HG02981 (cell line): ENCODE measurements at regions not wholly inside any gene's neighbourhood (a gene's known extent, or its start where the extent isn't known, plus 50 kb on each side); places are given as distances from the start of the nearest gene placed in this dataset.
"Not testable (repeated sequence)": the region's sequence is repeated elsewhere in the genome, so short reads cannot be mapped to it uniquely, and the experiment has no call there.

ENCODE experiments used
- ATAC-seq: cut with Tn5 transposase; IDR thresholded peaks from one replicate; pipeline ENCODE4 v1.9.1; 2021; ENCODE audit warnings: mild to moderate bottlenecking, moderate library complexity; ENCODE audit not compliant: unreplicated experiment

GRCh38 chr6:6724539-6725467 is 136.3 kb downstream of the LY86 start:
- no peak for ATAC-seq

- no peak for ATAC-seq
Observed at GRCh38 chr6:6725468-6726209, 137.1 kb downstream of the LY86 start.

GRCh38 chr6:6728169-6728941 is 139.8 kb downstream of the LY86 start:
- ATAC-seq, result no peak

DNA sequence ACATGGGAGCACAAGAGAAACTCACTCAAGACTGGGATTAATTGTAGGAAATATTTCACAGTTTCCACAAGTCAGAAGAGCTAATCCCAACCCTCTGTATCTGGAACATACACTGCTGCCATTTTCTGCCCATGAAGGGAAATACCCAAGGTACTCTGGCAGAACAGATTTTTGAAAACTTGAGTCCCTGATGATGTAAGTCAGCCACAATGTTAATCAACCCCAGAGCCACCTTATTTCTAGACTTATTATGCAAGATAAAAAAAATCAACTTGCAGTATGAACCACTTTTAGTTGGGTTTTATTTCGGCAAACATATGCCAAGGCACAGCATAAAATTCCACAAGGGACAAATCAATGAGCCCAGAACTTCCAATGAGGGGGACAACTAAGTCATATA is 141.5 kb downstream of the LY86 start:
- ATAC-seq, result no peak

GRCh38 chr6:6730831-6731230 is 142.3 kb downstream of the LY86 start:
- ATAC-seq, result no peak

DNA sequence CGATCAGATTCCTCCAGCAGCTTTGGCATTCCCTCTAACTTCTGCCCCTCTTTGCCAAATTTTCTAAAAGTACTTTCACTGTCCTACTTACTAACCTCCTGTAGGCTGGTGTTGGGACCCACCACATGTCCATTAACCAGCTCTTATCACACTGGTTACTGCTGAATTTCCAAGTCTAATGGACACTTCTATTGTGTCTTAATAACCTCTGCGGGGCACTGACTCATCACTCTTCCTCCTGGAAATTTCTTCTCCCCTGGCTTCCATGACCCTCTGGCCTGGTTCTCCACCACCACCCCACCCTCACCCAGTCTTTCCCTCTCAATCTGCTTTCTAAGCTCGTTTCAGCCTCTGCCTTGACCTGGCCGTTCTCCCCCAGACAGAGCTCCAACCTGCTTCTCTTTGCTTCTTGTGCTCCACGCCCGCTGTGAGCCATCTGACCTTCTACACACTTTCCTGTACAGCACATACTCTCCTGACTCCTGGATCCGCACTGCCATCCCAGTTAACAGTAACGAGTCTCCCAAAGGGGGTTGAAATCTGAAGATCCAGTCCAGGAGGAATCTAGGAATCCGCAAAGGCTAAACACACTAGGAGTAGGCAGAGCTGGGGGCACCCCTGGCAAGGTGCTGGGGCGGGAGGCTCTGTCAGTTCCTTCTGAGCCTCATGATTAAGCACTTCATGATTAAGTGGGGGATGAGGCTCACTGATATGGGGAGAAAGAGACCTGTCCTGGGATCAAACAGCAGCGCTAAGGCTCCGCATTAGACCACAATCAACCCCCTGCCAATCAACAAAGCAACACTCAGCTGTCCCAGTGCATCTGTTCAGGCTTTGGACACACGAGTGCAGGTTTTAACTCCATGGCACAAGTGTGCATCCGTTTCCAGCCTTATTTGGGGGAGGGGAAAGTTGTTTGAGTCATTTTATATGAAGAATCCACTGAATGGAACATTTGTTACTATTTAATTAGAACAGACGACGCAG is 146.3 kb downstream of the LY86 start:
- ATAC-seq, result no peak

DNA sequence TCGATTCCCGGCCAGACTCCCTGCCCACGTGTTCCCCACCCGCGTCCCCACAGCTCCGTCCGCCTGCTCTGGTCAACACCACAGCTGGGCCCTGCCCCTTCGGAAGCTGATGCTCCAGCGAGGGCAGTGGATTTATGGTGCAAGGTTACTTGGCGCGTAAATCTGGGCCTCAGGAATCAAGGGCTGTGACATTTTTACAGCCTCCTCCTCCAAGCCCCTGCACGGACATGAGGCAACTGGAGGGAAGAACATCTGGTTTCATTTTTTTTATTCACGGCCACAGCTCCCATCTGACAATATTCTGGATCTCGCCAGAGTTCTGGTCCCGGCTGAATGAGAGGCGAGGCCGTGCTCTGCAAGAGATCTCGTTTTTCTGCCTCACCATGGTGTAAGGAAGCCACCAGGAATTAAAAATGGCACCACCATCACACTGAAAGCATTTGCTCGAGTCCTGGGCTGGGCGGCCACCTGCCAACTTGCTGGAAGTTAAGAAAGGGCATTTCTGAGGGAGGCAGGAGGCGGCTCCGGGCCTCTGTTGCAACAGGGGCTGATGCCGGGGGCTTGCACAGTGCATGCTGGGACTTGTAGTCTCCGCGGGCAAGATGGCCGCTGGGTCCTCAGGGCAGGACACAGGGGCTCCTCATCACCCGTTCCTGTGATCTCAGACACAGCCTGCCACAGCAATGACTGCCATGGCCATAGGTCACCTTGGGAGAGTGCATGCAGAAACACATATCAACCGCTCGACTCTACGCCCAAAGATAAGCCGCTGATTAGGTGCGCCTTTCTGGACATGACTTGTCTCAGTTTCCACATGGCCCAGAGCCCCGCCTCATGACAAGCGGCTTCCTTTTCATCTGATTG is 148.5 kb downstream of the LY86 start:
- no peak for ATAC-seq

- no peak for ATAC-seq
Observed at GRCh38 chr6:6737671-6738070, 149.2 kb downstream of the LY86 start.

- no peak for ATAC-seq
Observed at GRCh38 chr6:6738108-6738507, 149.6 kb downstream of the LY86 start.

DNA sequence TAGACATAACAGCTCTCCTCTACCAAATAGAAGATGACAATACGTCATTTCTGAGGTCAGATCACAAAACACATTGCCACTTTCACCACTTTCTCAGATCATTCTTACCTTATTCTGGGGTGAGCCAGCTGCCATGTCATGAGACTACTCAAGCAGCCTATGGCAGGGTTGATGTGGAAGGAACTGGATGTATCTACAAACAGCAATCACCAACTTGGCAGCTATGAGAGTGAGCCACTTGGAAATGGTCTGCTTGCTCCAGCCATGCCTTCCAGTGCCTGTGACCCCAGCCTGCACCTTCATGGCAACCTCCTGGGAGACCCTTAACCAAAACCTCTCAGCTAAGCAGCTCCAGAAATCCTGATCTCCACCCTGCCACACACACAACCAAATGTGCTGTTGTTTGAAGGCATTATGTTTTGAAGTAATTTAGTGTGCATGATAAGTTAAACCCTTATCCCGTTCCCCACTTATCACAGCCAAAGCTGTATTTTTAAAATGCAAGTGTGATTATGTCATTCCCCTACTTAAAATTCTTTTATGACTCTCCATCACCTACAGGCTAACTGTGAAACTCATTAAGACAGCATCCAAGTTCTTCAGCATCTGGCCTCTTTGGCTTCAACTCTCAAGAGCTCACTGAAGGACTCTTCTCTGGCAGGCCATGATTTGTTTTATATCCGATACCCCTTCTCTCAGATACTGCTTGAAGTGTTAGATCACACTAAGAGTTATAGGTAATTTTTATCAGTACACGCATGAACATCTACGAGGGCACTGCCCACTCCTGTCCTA is 150.6 kb downstream of the LY86 start:
- ATAC-seq, result no peak

DNA sequence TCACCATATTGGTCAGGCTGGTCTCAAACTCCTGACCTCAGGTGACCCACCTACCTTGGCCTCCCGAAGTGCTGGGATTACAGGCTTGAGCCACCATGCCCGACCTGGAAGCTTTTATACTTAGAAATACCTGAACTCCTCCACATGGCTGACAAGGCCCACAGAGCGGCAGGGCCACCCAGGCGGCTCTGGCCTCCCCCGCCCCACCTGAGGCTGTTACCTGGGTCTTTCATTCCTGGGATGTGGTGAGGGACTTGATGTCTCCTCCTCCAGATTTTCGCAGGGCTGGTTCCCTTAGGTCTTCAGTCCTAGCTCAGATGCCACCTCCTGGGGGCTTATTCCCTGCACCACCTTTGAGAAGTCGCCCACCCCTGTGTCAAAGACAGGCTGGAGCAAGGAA is 152.1 kb downstream of the LY86 start:
- ATAC-seq, result no peak

GRCh38 chr6:6741264-6741663 is 152.7 kb downstream of the LY86 start:
- no peak for ATAC-seq

DNA sequence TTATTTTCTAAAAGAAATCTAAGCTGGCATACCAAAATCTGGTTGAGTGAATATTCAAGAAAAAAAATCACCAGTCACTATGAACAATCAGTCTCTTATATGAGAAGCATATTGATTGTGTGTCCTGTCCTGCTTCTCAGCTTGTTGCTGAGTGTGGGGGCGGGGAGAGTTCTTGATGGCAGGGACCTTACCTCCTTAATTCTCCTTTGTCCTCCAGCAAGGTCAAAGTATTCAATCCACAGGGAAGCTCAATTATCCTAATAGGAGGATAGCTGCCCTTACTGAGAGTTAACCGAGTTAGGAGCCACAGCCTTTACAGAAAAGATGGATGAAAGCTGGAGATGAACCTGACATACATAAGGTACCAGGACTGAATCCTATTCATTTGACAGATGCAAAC is 154.0 kb downstream of the LY86 start:
- ATAC-seq, result no peak

- no peak for ATAC-seq
Observed at GRCh38 chr6:6744551-6744950, 156.0 kb downstream of the LY86 start.

DNA sequence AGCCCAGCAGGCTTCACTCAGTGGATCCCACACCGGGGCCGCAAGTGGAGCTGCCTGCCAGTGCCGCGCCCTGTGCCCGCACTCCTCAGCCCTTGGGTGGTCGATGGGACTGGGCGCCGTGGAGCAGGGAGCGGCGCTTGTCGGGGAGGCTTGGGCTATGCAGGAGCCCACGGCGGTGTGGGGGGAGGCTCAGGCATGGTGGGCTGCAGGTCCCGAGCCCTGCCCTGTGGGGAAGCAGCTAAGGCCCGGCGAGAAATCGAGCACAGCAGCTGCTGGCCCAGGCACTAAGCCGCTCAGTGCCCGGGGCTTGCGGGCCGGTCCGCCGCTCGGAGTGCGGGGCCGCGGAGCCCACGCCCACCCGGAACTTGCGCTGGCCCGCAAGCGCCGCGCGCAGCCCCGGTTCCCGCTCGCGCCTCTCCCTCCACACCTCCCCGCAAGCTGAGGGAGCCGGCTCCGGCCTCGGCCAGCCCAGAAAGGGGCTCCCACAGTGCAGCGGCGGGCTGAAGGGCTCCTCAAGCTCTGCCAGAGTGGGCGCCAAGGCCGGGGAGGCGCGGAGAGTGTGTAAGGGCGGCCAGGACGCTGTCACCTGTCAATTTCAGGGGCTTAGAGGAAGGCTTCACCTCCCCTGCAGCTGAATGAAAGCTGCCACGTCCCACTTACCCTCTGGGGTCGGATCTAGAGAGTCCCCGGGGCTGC is 157.3 kb downstream of the LY86 start:
- ATAC-seq, result not testable (repeated sequence)

- ATAC-seq, result no peak
Observed at GRCh38 chr6:6746333-6746969, 157.9 kb downstream of the LY86 start.

DNA sequence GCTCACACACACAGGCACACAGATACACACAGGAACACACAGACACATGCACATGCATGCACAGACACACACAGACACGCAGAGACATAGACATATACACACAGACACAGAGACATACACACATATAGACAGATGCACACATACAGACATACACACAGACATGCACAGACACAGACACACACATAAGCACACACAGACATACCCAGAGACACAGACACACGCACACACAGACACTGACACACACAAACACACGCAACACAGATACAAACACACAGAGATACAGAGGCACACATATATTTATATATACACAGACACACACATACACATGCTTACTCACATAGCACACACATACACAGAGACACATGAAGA is 158.4 kb downstream of the LY86 start:
- no peak for ATAC-seq
